Activated CD8-positive, alpha-beta memory T cell treated with anti-CD3 and anti-CD28 coated beads, Interleukin-2, amount 10 ng/mL, durations not matched to agents 7 days and 5 days (primary cell): ENCODE measurements at regions not wholly inside any gene's neighbourhood (a gene's known extent, or its start where the extent isn't known, plus 50 kb on each side); places are given as distances from the start of the nearest gene placed in this dataset.
A peak's percentile ranks its signal among the peaks of the same experiment; 100 is the strongest.

Experiments
- ATAC-seq: fragments of 150-1000 bp; cut with Tn5 transposase; one replicate; pipeline ENCODE4 v1.10.0; 2021; ENCODE audit warnings: moderate library complexity
- CTCF ChIA-PET: fragments of 350-600 bp; sonication (Branson Sonifier 250); formaldehyde crosslinking; loops from one replicate; lab custom pipeline; 2021; ENCODE audit warnings: antibody characterized with exemption; lab: Charles Lee
- DNase-seq: peaks from one replicate; pipeline ENCODE4 v3.0.0-alpha.2; 2020
- H3K27ac Mint-ChIP-seq: one replicate; pipeline ENCODE4 v1.8.0; 2021; ENCODE audit warnings: mild to moderate bottlenecking, mixed read lengths
- H3K27me3 Mint-ChIP-seq: one replicate; pipeline ENCODE4 v1.8.0; 2021; ENCODE audit warnings: mixed read lengths
- H3K36me3 Mint-ChIP-seq: one replicate; pipeline ENCODE4 v1.8.0; 2021; ENCODE audit warnings: mild to moderate bottlenecking, mixed read lengths
- H3K4me1 Mint-ChIP-seq: one replicate; pipeline ENCODE4 v1.8.0; 2021; ENCODE audit warnings: mixed read lengths
- H3K4me3 Mint-ChIP-seq: one replicate; pipeline ENCODE4 v1.8.0; 2021; ENCODE audit warnings: mild to moderate bottlenecking, moderate library complexity, mixed read lengths
- H3K9me3 Mint-ChIP-seq: one replicate; pipeline ENCODE4 v1.8.0; 2022; ENCODE audit warnings: low read depth, mixed read lengths

GRCh38 chr15:38072348-38073177, 138.1 kb downstream of the TMCO5A start:
- Mint-ChIP-seq H3K27me3 (peaks cover 93% of the 10 kb centered on the region), H3K27ac (no peak overlapping the region), H3K4me1 (peaks cover 31% of the 10 kb centered on the region), H3K4me3 (peak overlapping the region; percentile 54), H3K9me3 (no peaks in the 10 kb centered on the region), H3K36me3 (no peaks in the 10 kb centered on the region)
- CTCF ChIA-PET = interaction anchor here (0.6 to 1.4 kb wide), 2 partner anchors 11 to 180 kb away, joined by 3 to 6 read pairs; partner anchors contain the start of gene SPRED1
- ATAC-seq (peak; percentile 46), DNase-seq (peak; percentile 54)

GRCh38 chr15:38073178-38073946, 138.9 kb downstream of the TMCO5A start:
- Mint-ChIP-seq H3K36me3 (no peaks in the 10 kb centered on the region), H3K27me3 (peaks cover 91% of the 10 kb centered on the region), H3K9me3 (no peaks in the 10 kb centered on the region), H3K27ac (no peak overlapping the region), H3K4me3 (no peak overlapping the region), H3K4me1 (peaks cover 28% of the 10 kb centered on the region)
- CTCF ChIA-PET = interaction anchor here (1.4 kb wide), 1 partner anchor 11 kb away, joined by 6 read pairs; no protein-coding TSS in a partner anchor
- ATAC-seq = no peak
- no peak for DNase-seq

- ATAC-seq = no peak
- CTCF ChIA-PET = no interaction called here
- Mint-ChIP-seq H3K36me3 (no peaks in the 10 kb centered on the region), H3K27me3 (peaks cover 88% of the 10 kb centered on the region), H3K4me3 (no peak overlapping the region), H3K27ac (no peak overlapping the region), H3K4me1 (peaks cover 24% of the 10 kb centered on the region), H3K9me3 (no peaks in the 10 kb centered on the region)
- DNase-seq = no peak
These were observed 139.6 kb downstream of the TMCO5A start for GRCh38 chr15:38074029-38074428.

GRCh38 chr15:38075466-38075865, 141.0 kb downstream of the TMCO5A start:
- DNase-seq (no peak), ATAC-seq (no peak)
- H3K27ac Mint-ChIP-seq = no peak overlapping the region
- no peaks in the 10 kb centered on the region for H3K9me3 Mint-ChIP-seq
- H3K4me3 Mint-ChIP-seq = no peak overlapping the region
- H3K36me3 Mint-ChIP-seq = no peaks in the 10 kb centered on the region
- CTCF ChIA-PET = no interaction called here
- H3K27me3 Mint-ChIP-seq = peaks cover 86% of the 10 kb centered on the region
- peaks cover 16% of the 10 kb centered on the region for H3K4me1 Mint-ChIP-seq

GRCh38 chr15:38076786-38077185, 142.3 kb downstream of the TMCO5A start:
- Mint-ChIP-seq H3K4me3 (no peak overlapping the region), H3K27me3 (peaks cover 84% of the 10 kb centered on the region), H3K4me1 (peaks cover 11% of the 10 kb centered on the region), H3K27ac (no peak overlapping the region), H3K36me3 (no peaks in the 10 kb centered on the region), H3K9me3 (no peaks in the 10 kb centered on the region)
- ATAC-seq (no peak), DNase-seq (no peak)
- CTCF ChIA-PET = no interaction called here

- no peak for DNase-seq
- Mint-ChIP-seq H3K27ac (no peak overlapping the region), H3K27me3 (peaks cover 73% of the 10 kb centered on the region), H3K36me3 (no peaks in the 10 kb centered on the region), H3K9me3 (no peaks in the 10 kb centered on the region), H3K4me3 (no peak overlapping the region), H3K4me1 (peaks cover 8% of the 10 kb centered on the region)
- ATAC-seq = no peak
- CTCF ChIA-PET = no interaction called here
These were observed 144.8 kb downstream of the TMCO5A start for GRCh38 chr15:38079236-38079635.

GRCh38 chr15:38080651-38081275, 146.3 kb downstream of the TMCO5A start:
- H3K27ac Mint-ChIP-seq = no peak overlapping the region
- no peak for ATAC-seq
- H3K4me3 Mint-ChIP-seq = no peak overlapping the region
- no peaks in the 10 kb centered on the region for H3K9me3 Mint-ChIP-seq
- peaks cover 66% of the 10 kb centered on the region for H3K27me3 Mint-ChIP-seq
- H3K4me1 Mint-ChIP-seq = peaks cover 18% of the 10 kb centered on the region
- CTCF ChIA-PET = no interaction called here
- DNase-seq = no peak
- H3K36me3 Mint-ChIP-seq = no peaks in the 10 kb centered on the region

GRCh38 chr15:38084289-38084688, 149.8 kb downstream of the TMCO5A start:
- Mint-ChIP-seq H3K27ac (no peak overlapping the region), H3K36me3 (no peaks in the 10 kb centered on the region), H3K4me1 (peaks cover 22% of the 10 kb centered on the region), H3K4me3 (no peak overlapping the region), H3K9me3 (no peaks in the 10 kb centered on the region), H3K27me3 (peaks cover 73% of the 10 kb centered on the region)
- CTCF ChIA-PET = interaction anchor here (1.1 to 1.7 kb wide), 3 partner anchors 12 to 340 kb away, joined by 3 to 6 read pairs (median 3); no protein-coding TSS in a partner anchor
- ATAC-seq (peak; percentile 89), DNase-seq (peak; percentile 56)

GRCh38 chr15:38085114-38085513, 150.7 kb downstream of the TMCO5A start:
- no peak overlapping the region for H3K27ac Mint-ChIP-seq

GRCh38 chr15:38085931-38086568, 151.6 kb downstream of the TMCO5A start:
- H3K27me3 Mint-ChIP-seq = peaks cover 68% of the 10 kb centered on the region
- no peak overlapping the region for H3K4me3 Mint-ChIP-seq
- no peak overlapping the region for H3K27ac Mint-ChIP-seq
- DNase-seq (no peak), ATAC-seq (no peak)
- H3K4me1 Mint-ChIP-seq = peaks cover 22% of the 10 kb centered on the region
- H3K36me3 Mint-ChIP-seq = no peaks in the 10 kb centered on the region
- CTCF ChIA-PET = interaction anchor here (0.6 kb wide), 1 partner anchor 16 kb away, joined by 3 read pairs; no protein-coding TSS in a partner anchor
- H3K9me3 Mint-ChIP-seq = no peaks in the 10 kb centered on the region

More at GRCh38 chr15:38085114-38085513, 150.7 kb downstream of the TMCO5A start:
- DNase-seq (no peak), ATAC-seq (no peak)
- peaks cover 72% of the 10 kb centered on the region for H3K27me3 Mint-ChIP-seq
- H3K4me3 Mint-ChIP-seq = no peak overlapping the region
- peaks cover 22% of the 10 kb centered on the region for H3K4me1 Mint-ChIP-seq
- no peaks in the 10 kb centered on the region for H3K9me3 Mint-ChIP-seq
- CTCF ChIA-PET = no interaction called here
- no peaks in the 10 kb centered on the region for H3K36me3 Mint-ChIP-seq

- ATAC-seq (no peak), DNase-seq (no peak)
- Mint-ChIP-seq H3K4me1 (peaks cover 22% of the 10 kb centered on the region), H3K27me3 (peaks cover 67% of the 10 kb centered on the region), H3K27ac (no peak overlapping the region), H3K36me3 (no peaks in the 10 kb centered on the region), H3K9me3 (no peaks in the 10 kb centered on the region), H3K4me3 (no peak overlapping the region)
- CTCF ChIA-PET = no interaction called here
These were observed 152.2 kb downstream of the TMCO5A start for GRCh38 chr15:38086611-38087010.

GRCh38 chr15:38088971-38089370, 154.5 kb downstream of the TMCO5A start:
- no peak overlapping the region for H3K27ac Mint-ChIP-seq
- CTCF ChIA-PET = no interaction called here
- no peak for DNase-seq
- no peak overlapping the region for H3K4me3 Mint-ChIP-seq
- no peaks in the 10 kb centered on the region for H3K9me3 Mint-ChIP-seq
- H3K36me3 Mint-ChIP-seq = no peaks in the 10 kb centered on the region
- H3K27me3 Mint-ChIP-seq = peaks cover 57% of the 10 kb centered on the region
- ATAC-seq = no peak
- H3K4me1 Mint-ChIP-seq = peaks cover 17% of the 10 kb centered on the region

GRCh38 chr15:38090223-38090622, 155.8 kb downstream of the TMCO5A start:
- Mint-ChIP-seq H3K27me3 (peaks cover 54% of the 10 kb centered on the region), H3K9me3 (no peaks in the 10 kb centered on the region), H3K4me3 (no peak overlapping the region), H3K27ac (no peak overlapping the region), H3K4me1 (peaks cover 6% of the 10 kb centered on the region), H3K36me3 (no peaks in the 10 kb centered on the region)
- no peak for DNase-seq
- ATAC-seq = no peak
- CTCF ChIA-PET = no interaction called here
